Transverse colon (tissue), 4 donors: ENCODE measurements at regions not wholly inside any gene's neighbourhood (a gene's known extent, or its start where the extent isn't known, plus 50 kb on each side); places are given as distances from the start of the nearest gene placed in this dataset.

ENCODE experiments used
- CTCF ChIP-seq, 5 experiments: fragments of 200-600 bp in 3 of 5; fragments of 450-650 bp in 2 of 5; sonication (generic) in 3 of 5; IDR thresholded peaks; 1 replicate in 2 of 5; 2 replicates in 3 of 5; pipeline ENCODE4 v1.5.1; 2016 to 2017; ENCODE audit warnings: antibody characterized with exemption in 5 of 5, inconsistent platforms in 3 of 5, mild to moderate bottlenecking in 2 of 5, moderate library complexity in 1 of 5
- EP300 ChIP-seq: sonication (generic); formaldehyde crosslinking; IDR thresholded peaks from one replicate; pipeline ENCODE4 v1.6.1; 2017; ENCODE audit warnings: antibody characterized with exemption, low read depth
- POLR2A ChIP-seq: fragments of 450-650 bp; IDR thresholded peaks from one replicate; pipeline ENCODE4 v1.6.1; 2016; ENCODE audit warnings: antibody characterized with exemption, mild to moderate bottlenecking, moderate library complexity
- POLR2AphosphoS5 ChIP-seq, 3 donors: sonication (generic); formaldehyde crosslinking; IDR thresholded peaks; one replicate each; pipeline ENCODE4 v1.6.1; 2016; ENCODE audit warnings: antibody characterized with exemption in 3 of 3

- TF ChIP-seq POLR2A (no peak), CTCF (IDR thresholded peaks at IDR 0.05) (no peak), POLR2AphosphoS5 (IDR thresholded peaks at IDR 0.05) (no peak), EP300 (no peak)
Measured at GRCh38 chr7:123289200-123289599, 89.4 kb upstream of the SLC13A1 start.
